HepG2 (cell line): ENCODE measurements at regions not wholly inside any gene's neighbourhood (a gene's known extent, or its start where the extent isn't known, plus 50 kb on each side); places are given as distances from the start of the nearest gene placed in this dataset.

Experiments
- NBN ChIP-seq: fragments of 450-650 bp; conservative IDR thresholded peaks from 2 replicates; pipeline ENCODE4 v1.6.1; 2017
- RNF2 ChIP-seq: fragments of 450-650 bp; conservative IDR thresholded peaks from 2 replicates; pipeline ENCODE4 v1.6.1; 2016; ENCODE audit warnings: low read depth
- ZNF253 ChIP-seq: sonication (generic); formaldehyde crosslinking; IDR thresholded peaks from 2 replicates; pipeline ENCODE4 v1.8.0; 2022; ENCODE audit warnings: mild to moderate bottlenecking, missing genetic modification reagents, borderline replicate concordance
- TF ChIP-seq, protein P1 (sequence below): sonication (generic); formaldehyde crosslinking; IDR thresholded peaks from 2 replicates; pipeline ENCODE4 v1.5.0; 2020; ENCODE audit warnings: mild to moderate bottlenecking, missing genetic modification reagents
- TF ChIP-seq, protein P2 (sequence below): sonication (generic); formaldehyde crosslinking; IDR thresholded peaks from 2 replicates; pipeline ENCODE4 v1.5.0; 2020; ENCODE audit warnings: mild to moderate bottlenecking, missing genetic modification reagents, moderate library complexity

DNA sequence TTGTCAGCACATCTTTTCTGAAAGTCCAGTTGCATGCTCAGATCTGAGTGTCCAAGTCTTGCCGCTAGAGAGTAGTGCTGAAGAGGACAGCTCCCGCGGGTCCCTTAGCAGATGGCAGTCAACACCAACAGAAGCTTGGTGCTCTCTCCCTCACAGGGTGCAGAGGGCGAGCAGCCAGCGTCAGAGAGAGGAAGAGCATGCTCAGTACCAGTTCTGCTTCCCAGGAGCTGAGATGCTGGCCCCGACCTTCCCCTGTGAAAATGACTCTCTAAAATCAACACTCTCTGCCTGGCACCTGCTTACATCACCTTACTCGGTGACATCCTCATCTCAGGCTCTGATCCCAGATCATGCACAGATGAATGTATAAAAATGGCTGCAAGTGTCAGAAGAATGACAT, 86.0 kb upstream of the TWIST2 start:
- no peak for TF ChIP-seq RNF2
- TF ChIP-seq, protein P1, sequence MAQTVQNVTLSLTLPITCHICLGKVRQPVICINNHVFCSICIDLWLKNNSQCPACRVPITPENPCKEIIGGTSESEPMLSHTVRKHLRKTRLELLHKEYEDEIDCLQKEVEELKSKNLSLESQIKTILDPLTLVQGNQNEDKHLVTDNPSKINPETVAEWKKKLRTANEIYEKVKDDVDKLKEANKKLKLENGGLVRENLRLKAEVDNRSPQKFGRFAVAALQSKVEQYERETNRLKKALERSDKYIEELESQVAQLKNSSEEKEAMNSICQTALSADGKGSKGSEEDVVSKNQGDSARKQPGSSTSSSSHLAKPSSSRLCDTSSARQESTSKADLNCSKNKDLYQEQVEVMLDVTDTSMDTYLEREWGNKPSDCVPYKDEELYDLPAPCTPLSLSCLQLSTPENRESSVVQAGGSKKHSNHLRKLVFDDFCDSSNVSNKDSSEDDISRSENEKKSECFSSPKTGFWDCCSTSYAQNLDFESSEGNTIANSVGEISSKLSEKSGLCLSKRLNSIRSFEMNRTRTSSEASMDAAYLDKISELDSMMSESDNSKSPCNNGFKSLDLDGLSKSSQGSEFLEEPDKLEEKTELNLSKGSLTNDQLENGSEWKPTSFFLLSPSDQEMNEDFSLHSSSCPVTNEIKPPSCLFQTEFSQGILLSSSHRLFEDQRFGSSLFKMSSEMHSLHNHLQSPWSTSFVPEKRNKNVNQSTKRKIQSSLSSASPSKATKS (CRISPR knock-in tag), result no peak
- TF ChIP-seq ZNF253 (CRISPR knock-in tag), result no peak
- TF ChIP-seq, protein P2, sequence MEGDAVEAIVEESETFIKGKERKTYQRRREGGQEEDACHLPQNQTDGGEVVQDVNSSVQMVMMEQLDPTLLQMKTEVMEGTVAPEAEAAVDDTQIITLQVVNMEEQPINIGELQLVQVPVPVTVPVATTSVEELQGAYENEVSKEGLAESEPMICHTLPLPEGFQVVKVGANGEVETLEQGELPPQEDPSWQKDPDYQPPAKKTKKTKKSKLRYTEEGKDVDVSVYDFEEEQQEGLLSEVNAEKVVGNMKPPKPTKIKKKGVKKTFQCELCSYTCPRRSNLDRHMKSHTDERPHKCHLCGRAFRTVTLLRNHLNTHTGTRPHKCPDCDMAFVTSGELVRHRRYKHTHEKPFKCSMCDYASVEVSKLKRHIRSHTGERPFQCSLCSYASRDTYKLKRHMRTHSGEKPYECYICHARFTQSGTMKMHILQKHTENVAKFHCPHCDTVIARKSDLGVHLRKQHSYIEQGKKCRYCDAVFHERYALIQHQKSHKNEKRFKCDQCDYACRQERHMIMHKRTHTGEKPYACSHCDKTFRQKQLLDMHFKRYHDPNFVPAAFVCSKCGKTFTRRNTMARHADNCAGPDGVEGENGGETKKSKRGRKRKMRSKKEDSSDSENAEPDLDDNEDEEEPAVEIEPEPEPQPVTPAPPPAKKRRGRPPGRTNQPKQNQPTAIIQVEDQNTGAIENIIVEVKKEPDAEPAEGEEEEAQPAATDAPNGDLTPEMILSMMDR (CRISPR knock-in tag), result no peak
- TF ChIP-seq NBN, result no peak
